ENCODE measurements at regions not wholly inside any gene's neighbourhood (a gene's known extent, or its start where the extent isn't known, plus 50 kb on each side); places are given as distances from the start of the nearest gene placed in this dataset.

DNA sequence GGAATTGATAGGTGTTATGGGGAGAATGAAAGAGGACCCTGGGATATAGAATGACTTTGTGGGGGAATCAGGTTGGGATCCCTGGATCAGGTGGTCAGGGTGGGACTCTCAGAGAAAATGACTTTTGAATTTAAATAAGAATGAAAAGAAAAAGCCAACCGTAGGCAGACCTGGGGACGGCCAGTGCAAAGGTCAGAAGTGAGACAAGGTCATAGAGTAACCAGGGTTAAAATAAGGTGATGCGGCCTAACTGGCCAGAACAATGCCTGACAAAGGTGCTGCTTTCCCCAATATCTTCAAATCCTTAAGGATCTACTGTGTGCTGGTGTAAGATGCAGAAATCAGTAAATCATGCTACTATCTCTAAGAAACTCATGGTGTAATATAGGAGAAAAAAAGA, 238.4 kb upstream of the JUN start:
- no peak overlapping the region for H3K4me3 ChIP-seq (replicated peaks in 1 of 2; ENCODE audit: low read depth in 2 of 2, low read length in 2 of 2)
- TF ChIP-seq, protein P1, sequence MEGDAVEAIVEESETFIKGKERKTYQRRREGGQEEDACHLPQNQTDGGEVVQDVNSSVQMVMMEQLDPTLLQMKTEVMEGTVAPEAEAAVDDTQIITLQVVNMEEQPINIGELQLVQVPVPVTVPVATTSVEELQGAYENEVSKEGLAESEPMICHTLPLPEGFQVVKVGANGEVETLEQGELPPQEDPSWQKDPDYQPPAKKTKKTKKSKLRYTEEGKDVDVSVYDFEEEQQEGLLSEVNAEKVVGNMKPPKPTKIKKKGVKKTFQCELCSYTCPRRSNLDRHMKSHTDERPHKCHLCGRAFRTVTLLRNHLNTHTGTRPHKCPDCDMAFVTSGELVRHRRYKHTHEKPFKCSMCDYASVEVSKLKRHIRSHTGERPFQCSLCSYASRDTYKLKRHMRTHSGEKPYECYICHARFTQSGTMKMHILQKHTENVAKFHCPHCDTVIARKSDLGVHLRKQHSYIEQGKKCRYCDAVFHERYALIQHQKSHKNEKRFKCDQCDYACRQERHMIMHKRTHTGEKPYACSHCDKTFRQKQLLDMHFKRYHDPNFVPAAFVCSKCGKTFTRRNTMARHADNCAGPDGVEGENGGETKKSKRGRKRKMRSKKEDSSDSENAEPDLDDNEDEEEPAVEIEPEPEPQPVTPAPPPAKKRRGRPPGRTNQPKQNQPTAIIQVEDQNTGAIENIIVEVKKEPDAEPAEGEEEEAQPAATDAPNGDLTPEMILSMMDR (IDR thresholded peaks at IDR 0.05; ENCODE audit: low read depth, low read length), result no peak
- no peak for DNase-seq (ENCODE audit: low read depth in 2 of 2)

DNA sequence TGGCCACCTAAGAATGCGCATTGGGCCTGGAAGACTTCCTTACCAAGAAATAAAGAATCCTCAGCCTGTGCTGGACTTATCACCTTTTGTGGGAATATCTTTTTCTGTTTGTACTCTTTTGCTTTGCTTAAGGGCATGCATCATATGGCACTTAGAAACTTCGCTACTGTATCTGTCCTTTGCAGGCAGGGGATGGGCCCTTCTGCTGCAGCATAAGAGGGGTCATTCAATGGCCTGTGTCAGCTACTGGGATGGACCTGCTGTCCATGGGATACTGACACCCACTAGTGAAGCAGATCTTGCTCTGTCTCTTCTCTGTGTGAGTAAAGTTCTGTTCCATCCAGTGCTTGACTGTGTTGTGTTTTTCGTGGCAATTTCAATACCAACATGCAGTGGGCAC, 239.0 kb upstream of the JUN start:
- no peak overlapping the region for H3K4me3 ChIP-seq (replicated peaks in 1 of 2; ENCODE audit: low read depth in 2 of 2, low read length in 2 of 2)
- TF ChIP-seq, protein P1 (IDR thresholded peaks at IDR 0.05; ENCODE audit: low read depth, low read length), result no peak
- no peak for DNase-seq (ENCODE audit: low read depth in 2 of 2)

DNA sequence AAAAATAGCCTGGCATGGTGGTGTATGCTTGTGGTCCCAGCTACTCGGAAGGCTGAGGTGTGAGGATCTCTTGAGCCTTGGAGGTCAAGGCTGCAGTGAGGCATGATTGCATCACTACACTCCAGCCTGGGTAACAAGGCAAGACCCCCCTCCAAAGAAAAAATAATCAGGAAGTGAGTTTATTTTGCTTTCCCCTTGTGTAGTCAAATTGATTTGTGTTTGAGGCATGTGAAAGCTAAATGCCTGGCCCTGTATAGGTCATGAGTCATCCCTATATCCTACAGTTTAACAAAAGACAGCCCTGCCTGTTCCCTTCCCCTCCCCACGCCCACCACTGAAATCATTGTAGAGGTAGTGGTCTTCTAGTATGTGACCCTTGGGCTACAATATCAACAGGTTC, 241.4 kb upstream of the JUN start:
- TF ChIP-seq, protein P1 (IDR thresholded peaks at IDR 0.05; ENCODE audit: low read depth, low read length), result no peak
- no peak overlapping the region for H3K4me3 ChIP-seq (replicated peaks in 1 of 2; ENCODE audit: low read depth in 2 of 2, low read length in 2 of 2)
- DNase-seq (ENCODE audit: low read depth in 2 of 2), result peak in 1 of 2 donors; percentile 34

DNA sequence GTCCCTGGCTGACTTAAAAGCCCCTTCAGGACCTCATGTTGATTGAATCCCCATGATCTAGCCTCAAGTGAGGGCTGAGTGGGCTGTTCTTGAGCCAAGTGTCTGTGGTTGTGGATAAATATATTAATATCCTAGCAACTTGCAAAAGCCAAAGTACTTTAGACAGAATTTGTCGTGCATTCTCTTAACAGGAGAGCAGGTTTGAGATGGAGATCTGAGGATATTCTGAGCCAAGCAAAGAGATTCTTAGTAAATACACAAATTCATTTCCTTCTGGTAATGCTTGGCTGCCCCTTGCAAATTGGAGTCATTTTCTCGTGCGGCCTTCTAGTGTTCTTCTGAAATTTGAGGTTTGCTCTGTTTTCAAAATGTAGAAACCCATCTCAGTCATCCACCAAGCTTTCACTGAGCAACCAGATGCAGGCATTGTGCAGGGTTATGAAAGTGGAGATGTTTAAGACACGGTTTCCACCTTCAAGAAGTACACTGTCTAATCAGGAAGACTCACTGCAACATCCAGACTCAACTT, 242.1 kb upstream of the JUN start:
- no peak for DNase-seq (ENCODE audit: low read depth in 2 of 2)
- H3K4me3 ChIP-seq (replicated peaks in 1 of 2; ENCODE audit: low read depth in 2 of 2, low read length in 2 of 2), result no peak overlapping the region
- TF ChIP-seq, protein P1 (IDR thresholded peaks at IDR 0.05; ENCODE audit: low read depth, low read length), result no peak

DNA sequence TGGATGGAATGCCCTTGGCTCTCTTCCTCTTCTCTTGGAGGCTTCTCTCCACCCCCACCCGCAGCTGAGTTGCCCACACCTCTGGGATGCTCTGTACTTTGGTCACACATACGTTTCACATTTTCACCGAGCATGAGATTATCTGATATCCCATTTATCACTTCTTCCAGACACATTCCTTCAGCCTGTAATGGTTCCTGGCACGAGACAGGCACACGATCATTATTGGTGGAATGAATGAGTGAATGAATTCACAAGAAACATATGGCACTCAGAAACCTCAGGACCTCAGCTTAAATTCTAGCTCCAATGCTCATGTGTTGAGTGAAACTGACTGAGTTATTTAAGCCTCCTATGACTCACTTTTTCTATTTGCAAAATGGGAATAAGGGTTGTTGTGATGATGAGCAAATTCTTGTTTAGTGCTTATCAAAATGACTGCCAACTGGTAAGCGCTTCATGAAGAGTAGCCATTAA, 242.7 kb upstream of the JUN start:
- DNase-seq (ENCODE audit: low read depth in 2 of 2), result peak in 1 of 2 donors; percentile 53
- H3K4me3 ChIP-seq (replicated peaks in 1 of 2; ENCODE audit: low read depth in 2 of 2, low read length in 2 of 2), result no peak overlapping the region
- TF ChIP-seq, protein P1 (IDR thresholded peaks at IDR 0.05; ENCODE audit: low read depth, low read length), result no peak

DNA sequence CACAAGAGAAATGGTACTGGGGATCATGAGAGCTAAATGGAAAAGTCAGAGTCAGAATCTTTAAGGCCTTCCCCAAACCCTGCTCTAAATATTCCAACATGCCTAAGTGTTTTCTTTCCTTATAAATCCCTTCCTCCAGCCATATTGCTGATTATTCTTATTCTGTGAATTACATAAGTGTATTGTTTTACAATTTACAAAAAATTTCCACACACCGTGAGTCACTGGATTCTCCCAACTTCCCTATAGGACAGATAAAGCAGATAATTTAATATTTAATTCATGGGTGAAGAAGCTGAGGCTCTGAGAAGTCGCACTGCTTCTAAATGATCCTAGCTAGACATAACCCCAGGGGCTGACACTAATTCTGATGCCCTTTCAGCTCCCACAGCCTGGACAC, 243.3 kb upstream of the JUN start:
- TF ChIP-seq, protein P1 (IDR thresholded peaks at IDR 0.05; ENCODE audit: low read depth, low read length), result no peak
- H3K4me3 ChIP-seq (replicated peaks in 1 of 2; ENCODE audit: low read depth in 2 of 2, low read length in 2 of 2), result no peak overlapping the region
- DNase-seq (ENCODE audit: low read depth in 2 of 2), result peak in 1 of 2 donors; percentile 45

DNA sequence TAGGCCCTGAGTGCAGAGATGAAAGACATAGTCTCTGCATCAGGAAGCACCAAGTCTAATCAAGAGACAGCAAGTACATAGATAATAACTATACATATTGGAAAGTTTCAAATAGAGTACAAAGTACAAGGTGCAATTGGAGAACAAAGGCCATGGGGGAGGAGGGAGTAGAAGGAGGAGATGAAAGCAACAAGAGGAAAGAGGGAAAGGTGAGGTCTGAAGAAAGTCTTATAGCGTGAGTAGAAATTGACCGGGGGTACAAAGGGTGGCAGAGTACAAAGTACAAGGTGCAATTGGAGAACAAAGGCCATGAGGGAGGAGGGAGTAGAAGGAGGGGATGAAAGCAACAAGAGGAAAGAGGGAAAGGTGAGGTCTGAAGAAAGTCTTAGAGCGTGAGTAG, 244.2 kb upstream of the JUN start:
- TF ChIP-seq, protein P1 (IDR thresholded peaks at IDR 0.05; ENCODE audit: low read depth, low read length), result no peak
- DNase-seq (ENCODE audit: low read depth in 2 of 2), result no peak
- H3K4me3 ChIP-seq (replicated peaks in 1 of 2; ENCODE audit: low read depth in 2 of 2, low read length in 2 of 2), result no peak overlapping the region

All from cardiac fibroblast (primary cell).